PC-3 (cell line): ENCODE measurements at regions not wholly inside any gene's neighbourhood (a gene's known extent, or its start where the extent isn't known, plus 50 kb on each side); places are given as distances from the start of the nearest gene placed in this dataset.

Experiments
- ATAC-seq: fragments of 200-7000 bp; cut with Tn5 transposase; 2 replicates; pipeline ENCODE4 v1.9.1; 2020; ENCODE audit warnings: mild to moderate bottlenecking, moderate library complexity
- BruUV-seq: library from RNA; stranded (reverse); fragments of 400-500 nt; replicated peaks from 2 replicates; lab custom pipeline; 2021; lab: Mats Ljungman, UMichigan
- CTCF ChIA-PET: fragments of 300-600 bp; sonication (Branson Sonifier 250); formaldehyde crosslinking; loops from one replicate; lab custom pipeline; 2022; ENCODE audit warnings: antibody characterized with exemption; lab: Charles Lee
- POLR2A ChIA-PET: fragments of 300-600 bp; sonication (Branson Sonifier 250); formaldehyde crosslinking; loops from one replicate; lab custom pipeline; 2022; ENCODE audit warnings: antibody characterized with exemption; ENCODE audit not compliant: unreplicated experiment; lab: Charles Lee
- DNase-seq: peaks from one replicate; pipeline ENCODE4 v3.0.0-alpha.2; 2015
- H2AFZ ChIP-seq: fragments of 300-600 bp; sonication (generic); 2 replicates; pipeline ENCODE4 v1.6.0; 2016; ENCODE audit warnings: antibody characterized with exemption, low read length
- H3F3A ChIP-seq: fragments of 300-600 bp; sonication (generic); one replicate; pipeline ENCODE4 v1.6.0; 2017; ENCODE audit warnings: antibody characterized with exemption, low read length, control low read depth, mild to moderate bottlenecking; ENCODE audit not compliant: unreplicated experiment
- H3K27ac ChIP-seq: fragments of 300-600 bp; sonication (generic); 2 replicates; pipeline ENCODE4 v1.5.1; 2016; ENCODE audit warnings: mild to moderate bottlenecking, low read length
- H3K27me3 ChIP-seq: fragments of 300-600 bp; sonication (generic); 2 replicates; pipeline ENCODE4 v1.6.1; 2016; ENCODE audit warnings: low read length, mixed read lengths
- H3K36me3 ChIP-seq: fragments of 300-600 bp; sonication (generic); 2 replicates; pipeline ENCODE4 v1.6.1; 2016; ENCODE audit warnings: low read depth, mixed run types, low read length, mixed read lengths
- H3K4me1 ChIP-seq: fragments of 300-600 bp; sonication (generic); 2 replicates; pipeline ENCODE4 v1.5.1; 2016; ENCODE audit warnings: low read length; ENCODE audit not compliant: insufficient read depth
- H3K4me2 ChIP-seq: fragments of 300-600 bp; sonication (generic); 2 replicates; pipeline ENCODE4 v1.6.0; 2016; ENCODE audit warnings: low read length
- H3K4me3 ChIP-seq: fragments of 300-600 bp; sonication (generic); 2 replicates; pipeline ENCODE4 v1.5.1; 2016; ENCODE audit warnings: mild to moderate bottlenecking, low read length, mixed read lengths
- H3K79me2 ChIP-seq: fragments of 300-600 bp; sonication (generic); 2 replicates; pipeline ENCODE4 v1.6.1; 2017; ENCODE audit warnings: low read length, mixed read lengths
- H3K9ac ChIP-seq: fragments of 300-600 bp; sonication (generic); 2 replicates; pipeline ENCODE4 v1.6.0; 2016; ENCODE audit warnings: mild to moderate bottlenecking, low read length
- H3K9me2 ChIP-seq: fragments of 300-600 bp; sonication (generic); replicated peaks from 2 replicates; pipeline ENCODE4 v1.6.1; 2016; ENCODE audit warnings: mixed run types, low read length, mixed read lengths
- H3K9me3 ChIP-seq: fragments of 300-600 bp; sonication (generic); 2 replicates; pipeline ENCODE4 v1.6.1; 2016; ENCODE audit warnings: low read length, mixed read lengths
- H4K20me1 ChIP-seq: fragments of 300-600 bp; sonication (generic); 2 replicates; pipeline ENCODE4 v1.6.1; 2016; ENCODE audit warnings: low read length, mixed read lengths
- EZH2 ChIP-seq: fragments of 300-600 bp; sonication (generic); IDR thresholded peaks from one replicate; pipeline ENCODE4 v1.6.1; 2017; ENCODE audit warnings: antibody characterized with exemption, mild to moderate bottlenecking, low read length; ENCODE audit not compliant: unreplicated experiment
- EZH2phosphoT487 ChIP-seq: fragments of 300-600 bp; sonication (generic); IDR thresholded peaks from 2 replicates; pipeline ENCODE4 v1.6.1; 2018; ENCODE audit warnings: mild to moderate bottlenecking, antibody characterized with exemption, low read length, borderline replicate concordance
- intact Hi-C: fragments of 100-400 bp; cut with micrococcal nuclease; formaldehyde crosslinking; loops from 2 replicates; pipeline ENCODE4 v1.9.0; 2023
- TF ChIP-seq, protein P1 (sequence below): fragments of 300-600 bp; sonication (generic); conservative IDR thresholded peaks from 2 replicates; pipeline ENCODE4 v1.5.1; 2017; ENCODE audit warnings: antibody characterized with exemption, low read depth, mild to moderate bottlenecking, low read length

DNA sequence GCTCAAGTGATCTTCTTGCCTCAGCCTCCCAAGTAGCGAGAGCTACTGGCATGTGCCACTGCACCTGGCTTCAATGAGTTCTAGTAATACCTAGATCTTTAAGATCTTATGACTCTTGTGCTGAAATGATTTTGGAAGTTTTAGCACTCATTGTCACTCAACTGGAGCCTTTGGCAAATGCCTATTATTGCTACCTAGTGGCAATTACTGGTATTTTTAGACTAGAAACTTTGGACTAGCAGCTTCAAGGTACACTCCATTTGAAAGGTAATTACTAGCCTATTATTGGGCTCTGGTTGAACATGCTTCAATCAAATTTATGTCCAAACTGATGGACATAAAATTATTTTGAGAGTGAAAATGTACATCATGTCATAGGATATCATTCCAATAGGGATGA, 80.7 kb upstream of the MUCL1 start:
- no peaks in the 10 kb centered on the region for H3K9me2 ChIP-seq
- H3K27ac ChIP-seq, result no peak overlapping the region
- no peak overlapping the region for H2AFZ ChIP-seq
- H3K4me3 ChIP-seq, result no peak overlapping the region
- H3K9me3 ChIP-seq, result no peaks in the 10 kb centered on the region
- TF ChIP-seq, protein P1, sequence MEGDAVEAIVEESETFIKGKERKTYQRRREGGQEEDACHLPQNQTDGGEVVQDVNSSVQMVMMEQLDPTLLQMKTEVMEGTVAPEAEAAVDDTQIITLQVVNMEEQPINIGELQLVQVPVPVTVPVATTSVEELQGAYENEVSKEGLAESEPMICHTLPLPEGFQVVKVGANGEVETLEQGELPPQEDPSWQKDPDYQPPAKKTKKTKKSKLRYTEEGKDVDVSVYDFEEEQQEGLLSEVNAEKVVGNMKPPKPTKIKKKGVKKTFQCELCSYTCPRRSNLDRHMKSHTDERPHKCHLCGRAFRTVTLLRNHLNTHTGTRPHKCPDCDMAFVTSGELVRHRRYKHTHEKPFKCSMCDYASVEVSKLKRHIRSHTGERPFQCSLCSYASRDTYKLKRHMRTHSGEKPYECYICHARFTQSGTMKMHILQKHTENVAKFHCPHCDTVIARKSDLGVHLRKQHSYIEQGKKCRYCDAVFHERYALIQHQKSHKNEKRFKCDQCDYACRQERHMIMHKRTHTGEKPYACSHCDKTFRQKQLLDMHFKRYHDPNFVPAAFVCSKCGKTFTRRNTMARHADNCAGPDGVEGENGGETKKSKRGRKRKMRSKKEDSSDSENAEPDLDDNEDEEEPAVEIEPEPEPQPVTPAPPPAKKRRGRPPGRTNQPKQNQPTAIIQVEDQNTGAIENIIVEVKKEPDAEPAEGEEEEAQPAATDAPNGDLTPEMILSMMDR, result peak; percentile 35
- TF ChIP-seq EZH2phosphoT487 (no peak), EZH2 (no peak)
- intact Hi-C loops, result no loop called here
- BruUV-seq, result no TSS peak
- no peaks in the 10 kb centered on the region for H3F3A ChIP-seq
- no peak overlapping the region for H3K9ac ChIP-seq
- H3K4me2 ChIP-seq, result no peak overlapping the region
- H3K4me1 ChIP-seq, result no peaks in the 10 kb centered on the region
- no peaks in the 10 kb centered on the region for H4K20me1 ChIP-seq
- DNase-seq (peak; percentile 3), ATAC-seq (no peak)
- H3K79me2 ChIP-seq, result no peaks in the 10 kb centered on the region
- H3K27me3 ChIP-seq, result peaks cover 16% of the 10 kb centered on the region
- no peaks in the 10 kb centered on the region for H3K36me3 ChIP-seq
- ChIA-PET CTCF (no interaction called here), POLR2A (no interaction called here)

GRCh38 chr12:54765652-54766051, 88.7 kb upstream of the MUCL1 start:
- Histone ChIP-seq H4K20me1 (no peaks in the 10 kb centered on the region), H3K9ac (no peak overlapping the region), H3F3A (no peaks in the 10 kb centered on the region), H3K4me1 (no peaks in the 10 kb centered on the region), H3K9me2 (no peaks in the 10 kb centered on the region), H3K79me2 (no peaks in the 10 kb centered on the region), H3K36me3 (no peaks in the 10 kb centered on the region), H3K4me2 (no peak overlapping the region), H3K9me3 (no peaks in the 10 kb centered on the region), H3K4me3 (no peak overlapping the region), H3K27me3 (peaks cover 24% of the 10 kb centered on the region), H2AFZ (no peak overlapping the region), H3K27ac (no peak overlapping the region)
- POLR2A ChIA-PET, result no interaction called here
- ATAC-seq (peak; percentile 43; the same call in 1 of the 2 replicates), DNase-seq (no peak)
- CTCF ChIA-PET, result no interaction called here
- intact Hi-C loops, result no loop called here
- BruUV-seq, result no TSS peak
- TF ChIP-seq EZH2phosphoT487, result no peak
- TF ChIP-seq EZH2, result no peak
- TF ChIP-seq, protein P1, result no peak

DNA sequence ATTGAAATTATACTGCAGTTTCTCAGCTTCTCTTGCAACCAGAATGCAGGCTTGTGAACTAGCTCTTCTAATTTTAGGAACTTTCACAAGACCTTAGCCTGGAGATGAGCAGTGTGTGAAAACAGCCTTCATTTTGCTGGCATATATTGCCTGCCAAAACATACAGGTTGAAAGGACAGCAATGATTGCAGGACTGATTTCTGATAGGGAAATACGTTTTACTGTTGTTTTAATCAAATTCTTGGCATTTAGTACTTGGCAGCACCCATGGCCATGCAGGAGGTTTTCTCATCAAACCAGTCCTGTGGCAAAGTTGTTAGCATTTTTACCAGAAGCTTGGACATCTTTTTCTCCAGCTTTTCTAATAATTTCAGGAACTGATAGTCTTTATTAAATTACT, 91.9 kb upstream of the MUCL1 start:
- Histone ChIP-seq H2AFZ (no peak overlapping the region), H3K36me3 (no peaks in the 10 kb centered on the region), H3K4me2 (peak overlapping the region; percentile 31; the same call in 1 of the 2 replicates), H4K20me1 (no peaks in the 10 kb centered on the region), H3K79me2 (no peaks in the 10 kb centered on the region), H3K27me3 (peaks cover 20% of the 10 kb centered on the region), H3K4me1 (no peaks in the 10 kb centered on the region), H3K9ac (no peak overlapping the region), H3K4me3 (no peak overlapping the region), H3K9me2 (no peaks in the 10 kb centered on the region), H3K27ac (no peak overlapping the region), H3F3A (no peaks in the 10 kb centered on the region), H3K9me3 (no peaks in the 10 kb centered on the region)
- DNase-seq, result no peak
- BruUV-seq, result no TSS peak
- POLR2A ChIA-PET, result no interaction called here
- TF ChIP-seq EZH2phosphoT487, result no peak
- no peak for TF ChIP-seq EZH2
- TF ChIP-seq, protein P1, result no peak
- CTCF ChIA-PET, result interaction anchor here (0.5 kb wide), 1 partner anchor 196 kb away, joined by 3 read pairs; no protein-coding TSS in a partner anchor
- ATAC-seq, result no peak
- intact Hi-C loops, result no loop called here
